Esophagus muscularis mucosa (tissue), 4 donors: ENCODE measurements at regions not wholly inside any gene's neighbourhood (a gene's known extent, or its start where the extent isn't known, plus 50 kb on each side); places are given as distances from the start of the nearest gene placed in this dataset.
"Not testable (repeated sequence)": the region's sequence is repeated elsewhere in the genome, so short reads cannot be mapped to it uniquely, and the experiment has no call there.

Source experiments
- EP300 ChIP-seq: sonication (generic); formaldehyde crosslinking; IDR thresholded peaks from one replicate; pipeline ENCODE4 v1.6.1; 2017; ENCODE audit warnings: antibody characterized with exemption
- POLR2AphosphoS5 ChIP-seq, 2 donors: sonication (generic); formaldehyde crosslinking; IDR thresholded peaks; one replicate each; pipeline ENCODE4 v1.6.1; 2017; ENCODE audit warnings: antibody characterized with exemption in 2 of 2
- TF ChIP-seq, protein P1 (sequence below), 3 experiments: fragments of 200-600 bp in 2 of 3; fragments of 450-650 bp in 1 of 3; sonication (generic) in 2 of 3; IDR thresholded peaks; one replicate each; pipeline ENCODE4 v1.5.1; 2017 to 2019; ENCODE audit warnings: antibody characterized with exemption in 3 of 3, mild to moderate bottlenecking in 2 of 3, moderate library complexity in 1 of 3

DNA sequence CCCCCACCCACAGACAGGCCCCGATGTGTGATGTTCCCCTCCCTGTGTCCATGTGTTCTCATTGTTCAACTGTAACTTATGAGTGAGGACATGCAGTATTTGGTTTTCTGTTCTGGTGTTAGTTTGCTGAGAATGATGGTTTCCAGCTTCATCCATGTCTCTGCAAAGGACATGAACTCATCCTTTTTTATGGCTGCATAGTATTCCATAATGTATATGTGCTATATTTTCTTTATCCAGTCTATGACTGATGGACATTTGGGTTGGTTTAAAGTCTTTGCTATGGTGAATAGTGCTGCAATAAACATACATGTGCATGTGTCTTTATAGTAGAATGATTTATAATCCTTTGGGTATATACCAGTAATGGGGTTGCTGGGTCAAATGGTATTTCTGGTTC is 194.1 kb upstream of the CXCL12 start:
- TF ChIP-seq POLR2AphosphoS5 (IDR thresholded peaks at IDR 0.05); EP300: not testable (repeated sequence)
- TF ChIP-seq, protein P1, sequence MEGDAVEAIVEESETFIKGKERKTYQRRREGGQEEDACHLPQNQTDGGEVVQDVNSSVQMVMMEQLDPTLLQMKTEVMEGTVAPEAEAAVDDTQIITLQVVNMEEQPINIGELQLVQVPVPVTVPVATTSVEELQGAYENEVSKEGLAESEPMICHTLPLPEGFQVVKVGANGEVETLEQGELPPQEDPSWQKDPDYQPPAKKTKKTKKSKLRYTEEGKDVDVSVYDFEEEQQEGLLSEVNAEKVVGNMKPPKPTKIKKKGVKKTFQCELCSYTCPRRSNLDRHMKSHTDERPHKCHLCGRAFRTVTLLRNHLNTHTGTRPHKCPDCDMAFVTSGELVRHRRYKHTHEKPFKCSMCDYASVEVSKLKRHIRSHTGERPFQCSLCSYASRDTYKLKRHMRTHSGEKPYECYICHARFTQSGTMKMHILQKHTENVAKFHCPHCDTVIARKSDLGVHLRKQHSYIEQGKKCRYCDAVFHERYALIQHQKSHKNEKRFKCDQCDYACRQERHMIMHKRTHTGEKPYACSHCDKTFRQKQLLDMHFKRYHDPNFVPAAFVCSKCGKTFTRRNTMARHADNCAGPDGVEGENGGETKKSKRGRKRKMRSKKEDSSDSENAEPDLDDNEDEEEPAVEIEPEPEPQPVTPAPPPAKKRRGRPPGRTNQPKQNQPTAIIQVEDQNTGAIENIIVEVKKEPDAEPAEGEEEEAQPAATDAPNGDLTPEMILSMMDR (IDR thresholded peaks at IDR 0.05) = not testable (repeated sequence)
